GM19351 (cell line): ENCODE measurements at regions not wholly inside any gene's neighbourhood (a gene's known extent, or its start where the extent isn't known, plus 50 kb on each side); places are given as distances from the start of the nearest gene placed in this dataset.
"Not testable (repeated sequence)": the region's sequence is repeated elsewhere in the genome, so short reads cannot be mapped to it uniquely, and the experiment has no call there.

Experiments used
- ATAC-seq: cut with Tn5 transposase; IDR thresholded peaks from one replicate; pipeline ENCODE4 v1.9.1; 2021; ENCODE audit warnings: mild to moderate bottlenecking, moderate library complexity; ENCODE audit not compliant: unreplicated experiment

DNA sequence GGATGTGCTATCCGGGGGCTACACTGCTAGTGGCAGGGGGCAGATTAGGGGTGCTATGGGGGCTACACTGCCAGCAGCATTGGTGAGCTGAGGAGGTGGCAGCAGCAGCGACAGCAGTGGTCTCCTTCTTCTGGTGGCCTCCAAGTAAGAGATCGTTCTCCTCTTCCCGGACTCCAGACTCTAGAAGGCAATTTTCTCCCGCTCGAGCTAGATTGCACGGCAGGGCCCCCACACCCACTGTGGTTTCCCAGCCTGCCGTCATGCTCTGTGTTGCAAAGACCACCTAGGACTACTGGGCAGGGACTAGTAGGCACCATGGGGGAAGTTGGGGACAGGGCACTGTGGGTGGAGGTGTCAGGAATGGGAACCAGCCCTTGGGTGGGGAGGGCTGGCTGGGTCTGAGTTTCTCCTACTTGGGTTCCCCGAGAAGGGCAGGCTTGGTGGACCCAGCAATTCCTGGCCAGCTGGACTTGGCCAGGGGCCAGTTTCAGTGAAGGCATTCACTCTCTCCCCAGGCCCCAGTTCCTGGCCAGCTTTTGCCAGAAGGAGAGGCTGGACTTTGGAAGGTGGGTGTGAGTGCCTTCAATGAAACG lies 203.4 kb upstream of the WSB1 start:
- not testable (repeated sequence) for ATAC-seq

DNA sequence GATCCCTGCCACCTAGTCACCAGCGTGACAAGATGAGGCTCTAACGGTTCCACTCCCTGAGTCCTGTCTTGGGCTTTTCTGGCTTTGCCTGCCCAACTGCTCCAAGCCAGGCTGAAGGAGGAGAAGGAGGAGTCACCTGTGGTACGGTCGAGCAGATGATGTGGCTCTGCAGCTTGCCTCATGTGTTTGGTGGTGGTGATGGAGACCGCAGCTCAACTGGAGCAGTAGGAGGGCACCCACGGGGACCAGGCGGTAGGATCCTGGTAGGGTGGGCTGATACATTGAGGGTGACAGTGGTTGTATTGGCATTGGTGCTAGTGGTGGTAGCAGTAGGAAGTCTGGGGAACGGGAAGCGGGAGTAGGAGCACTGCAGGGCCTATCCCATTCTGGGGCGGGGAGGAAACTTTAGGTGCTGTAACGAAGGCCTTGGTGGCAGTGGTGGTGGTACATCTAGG lies 202.8 kb upstream of the WSB1 start:
- no peak for ATAC-seq

DNA sequence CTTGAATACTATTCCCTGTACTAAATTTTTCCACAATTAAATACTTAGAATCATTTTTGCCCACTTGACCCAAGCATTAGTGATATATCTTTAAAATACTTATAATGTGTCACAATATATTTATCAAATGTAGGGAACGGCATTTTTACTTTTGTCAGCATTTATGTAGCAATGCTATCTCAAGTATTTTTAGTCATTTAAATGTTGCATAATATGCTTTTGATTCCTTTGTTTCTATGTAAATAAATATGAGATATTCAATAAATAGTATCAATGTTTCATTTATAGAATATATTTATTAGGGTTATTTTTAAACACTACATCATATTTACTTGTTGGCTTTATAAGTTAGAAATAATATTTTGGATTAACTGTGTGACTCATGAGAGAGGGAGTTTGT lies 199.7 kb upstream of the WSB1 start:
- ATAC-seq: not testable (repeated sequence)

DNA sequence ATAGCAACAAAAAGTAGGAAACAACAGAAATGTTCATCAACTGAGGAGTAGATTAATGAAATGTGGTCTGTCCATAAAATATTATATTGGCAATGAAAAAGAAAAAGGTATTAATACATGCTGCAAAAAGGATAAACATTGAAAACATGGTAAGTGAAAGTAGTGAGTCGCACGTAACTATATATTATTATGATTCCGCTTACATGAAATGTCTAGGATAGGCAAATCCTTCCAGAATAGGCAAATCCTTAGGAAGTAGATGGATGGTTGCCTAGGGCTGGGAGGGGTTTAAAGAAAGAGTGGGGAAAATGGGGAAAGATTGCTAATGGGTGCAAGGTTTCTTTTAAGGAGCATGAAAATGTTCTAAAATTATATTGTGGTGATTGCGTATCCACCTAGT lies 198.1 kb upstream of the WSB1 start:
- not testable (repeated sequence) for ATAC-seq

DNA sequence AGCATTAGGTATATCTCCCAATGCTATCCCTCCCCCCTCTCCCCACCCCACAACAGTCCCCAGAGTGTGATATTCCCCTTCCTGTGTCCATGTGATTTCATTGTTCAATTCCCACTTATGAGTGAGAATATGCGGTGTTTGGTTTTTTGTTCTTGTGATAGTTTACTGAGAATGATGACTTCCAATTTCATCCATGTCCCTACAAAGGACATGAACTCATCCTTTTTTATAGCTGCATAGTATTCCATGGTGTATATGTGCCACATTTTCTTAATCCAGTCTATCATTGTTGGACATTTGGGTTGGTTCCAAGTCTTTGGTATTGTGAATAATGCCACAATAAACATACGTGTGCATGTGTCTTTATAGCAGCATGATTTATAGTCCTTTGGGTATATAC lies 194.6 kb upstream of the WSB1 start:
- ATAC-seq: not testable (repeated sequence)

DNA sequence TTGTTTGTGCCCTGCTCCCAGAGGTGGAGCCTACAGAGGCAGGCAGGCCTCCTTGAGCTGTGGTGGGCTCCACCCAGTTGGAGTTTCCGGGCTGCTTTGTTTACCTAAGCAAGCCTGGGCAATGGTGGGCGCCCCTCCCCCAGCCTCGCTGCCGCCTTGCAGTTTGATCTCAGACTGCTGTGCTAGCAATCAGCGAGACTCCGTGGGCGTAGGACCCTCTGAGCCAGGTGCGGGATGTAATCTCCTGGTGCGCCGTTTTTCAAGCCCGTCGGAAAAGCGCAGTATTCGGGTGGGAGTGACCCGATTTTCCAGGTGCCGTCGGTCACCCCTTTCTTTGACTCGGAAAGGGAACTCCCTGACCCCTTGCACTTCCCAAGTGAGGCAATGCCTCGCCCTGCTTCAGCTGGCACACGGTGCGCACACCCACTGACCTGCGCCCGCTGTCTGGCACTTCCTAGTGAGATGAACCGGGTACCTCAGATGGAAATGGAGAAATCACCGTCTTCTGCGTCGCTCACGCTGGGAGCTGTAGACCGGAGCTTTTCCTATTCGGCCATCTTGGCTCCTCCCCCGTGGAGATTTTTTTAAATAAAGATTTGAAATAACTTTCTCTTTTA lies 189.2 kb upstream of the WSB1 start:
- not testable (repeated sequence) for ATAC-seq

DNA sequence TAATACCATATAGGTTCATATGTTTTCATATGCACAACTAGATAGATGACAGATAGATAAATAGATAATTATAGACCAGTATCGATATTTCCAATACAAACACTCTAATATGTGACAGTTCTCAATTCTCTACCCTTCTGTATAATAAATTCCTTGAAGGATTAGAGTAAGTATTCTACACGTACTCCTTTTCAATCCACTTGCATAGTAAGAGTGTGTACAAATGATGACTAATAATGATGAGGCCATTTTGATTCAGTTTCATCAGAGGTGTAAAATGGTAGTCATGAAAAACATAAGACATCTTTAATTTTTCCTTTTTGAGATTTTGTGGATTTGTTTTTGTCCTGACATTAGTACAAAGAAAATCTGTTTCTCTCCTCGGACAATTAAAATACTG lies 188.3 kb upstream of the WSB1 start:
- no peak for ATAC-seq

DNA sequence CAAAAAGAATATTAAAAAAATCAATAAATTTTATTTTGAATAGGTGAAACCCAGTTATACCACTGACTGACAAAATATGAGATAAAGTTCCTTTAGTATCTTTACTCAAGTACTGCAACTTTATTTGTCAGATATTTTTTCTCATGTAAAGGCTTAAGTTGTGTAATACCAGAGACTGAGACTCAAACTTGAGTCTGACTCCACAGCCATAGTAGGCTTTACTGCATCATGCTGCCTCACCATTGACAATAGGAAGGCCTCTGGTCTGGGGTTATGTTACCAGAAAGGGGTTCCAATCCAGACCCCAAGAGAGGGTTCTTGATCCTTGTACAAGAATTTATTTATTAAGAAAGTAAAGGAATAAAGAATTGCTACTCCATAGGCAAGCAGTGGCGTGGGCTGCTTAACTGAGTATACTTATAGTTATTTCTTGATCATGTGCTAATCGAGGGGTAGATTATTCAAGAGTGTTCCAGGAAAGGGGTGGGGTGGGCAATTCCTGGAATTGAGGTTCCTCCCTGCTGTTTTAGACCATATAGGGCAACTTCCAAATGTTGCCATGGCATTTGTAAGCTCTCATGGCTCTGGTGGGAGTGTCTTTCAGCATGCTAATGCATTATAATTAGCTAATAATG lies 187.4 kb upstream of the WSB1 start:
- ATAC-seq: no peak

DNA sequence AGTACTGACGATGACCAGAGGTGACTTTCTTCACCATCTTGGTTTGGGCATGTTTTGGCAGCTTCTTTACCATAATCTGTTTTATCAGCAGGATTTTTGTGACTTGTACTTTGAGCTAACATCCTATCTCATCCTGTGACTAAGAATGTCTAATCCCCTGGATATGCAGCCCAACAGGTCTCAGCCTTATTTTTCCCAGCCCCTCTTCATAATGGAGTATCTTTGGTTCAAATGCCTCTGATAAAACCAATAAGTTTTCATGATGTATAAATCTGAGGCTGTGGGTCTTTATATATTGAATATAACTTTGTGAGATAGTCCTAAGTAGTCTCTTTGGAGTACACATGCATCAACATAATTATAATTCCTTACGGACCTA lies 186.9 kb upstream of the WSB1 start:
- no peak for ATAC-seq

DNA sequence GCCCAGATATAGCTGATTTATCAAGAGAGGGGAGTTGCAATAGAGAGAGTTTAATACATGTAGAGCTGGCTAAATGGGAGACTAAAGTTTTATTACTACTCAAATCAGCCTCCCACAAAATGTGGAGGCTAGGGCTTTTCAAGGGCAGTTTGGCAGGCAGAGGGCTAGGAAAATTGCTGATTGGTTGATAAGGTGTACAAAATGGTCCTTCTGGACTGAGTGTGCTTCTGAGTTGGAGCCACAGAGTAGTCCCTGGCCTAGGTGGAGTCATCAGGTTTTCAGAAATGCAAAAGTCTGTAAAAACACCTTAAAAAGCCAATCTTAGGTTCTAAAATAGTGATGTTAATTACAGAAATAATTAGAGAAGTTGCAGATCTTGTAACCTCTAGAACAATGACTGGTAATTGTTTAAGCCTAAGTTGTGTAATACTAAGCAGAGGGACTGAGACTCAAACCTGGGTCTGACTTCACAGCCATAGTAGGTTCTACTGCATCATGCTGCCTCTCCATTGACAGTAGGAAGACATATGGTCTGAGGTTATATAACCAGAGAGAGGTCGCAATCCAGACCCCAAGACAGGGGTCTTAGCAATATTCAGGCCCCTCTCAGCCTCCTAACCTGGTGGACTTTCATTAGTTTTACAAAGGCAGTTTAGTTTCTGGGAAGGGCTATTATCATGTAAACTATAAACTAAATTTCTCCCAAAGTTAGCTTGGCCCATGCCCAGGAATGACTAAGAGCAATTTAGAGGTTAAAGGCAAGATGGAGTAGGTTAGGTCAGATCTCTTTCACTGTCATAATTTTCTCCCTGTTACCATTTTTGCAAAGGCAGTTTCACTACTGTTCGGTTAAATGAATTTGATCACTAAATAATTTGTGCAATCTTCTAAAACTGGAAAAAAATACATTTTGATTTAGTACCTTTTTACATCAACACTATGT lies 186.3 kb upstream of the WSB1 start:
- ATAC-seq: not testable (repeated sequence)

DNA sequence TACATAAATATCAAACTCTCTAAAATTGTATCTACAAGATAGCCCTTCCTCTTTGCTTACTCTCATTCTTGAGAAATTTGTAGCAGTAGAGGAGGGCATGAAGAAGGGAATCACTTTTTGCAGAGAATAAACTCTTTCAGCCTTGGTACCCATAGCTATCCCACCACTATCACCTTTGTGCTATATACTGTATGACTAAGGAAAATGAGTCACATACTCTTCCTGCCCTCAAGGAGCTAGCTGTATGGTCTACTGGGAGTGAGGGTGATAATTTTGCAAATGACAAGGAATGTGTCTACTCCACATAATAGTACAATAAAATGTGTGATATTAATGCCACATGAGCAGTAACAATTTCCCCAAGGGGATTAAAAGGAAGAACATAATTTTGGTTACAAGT lies 184.6 kb upstream of the WSB1 start:
- no peak for ATAC-seq

DNA sequence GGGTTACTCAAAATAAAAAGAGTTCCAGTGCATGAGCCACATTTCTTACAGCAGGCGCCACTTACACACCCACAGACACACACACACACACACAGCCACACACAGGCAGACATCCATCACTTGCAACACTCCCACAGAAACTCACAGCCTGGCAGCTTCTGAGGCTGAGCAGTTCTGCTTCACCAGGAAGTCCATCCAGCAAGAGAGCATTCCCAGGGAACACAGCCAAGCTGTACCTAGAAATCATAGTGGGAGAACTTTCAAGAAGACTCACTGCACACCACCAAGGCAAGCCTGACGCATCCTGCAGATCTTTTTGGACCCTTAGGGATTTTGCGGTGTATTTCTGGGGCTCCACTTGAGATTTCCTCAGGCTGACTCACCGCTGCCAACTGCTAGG lies 140.9 kb upstream of the WSB1 start:
- ATAC-seq: no peak

DNA sequence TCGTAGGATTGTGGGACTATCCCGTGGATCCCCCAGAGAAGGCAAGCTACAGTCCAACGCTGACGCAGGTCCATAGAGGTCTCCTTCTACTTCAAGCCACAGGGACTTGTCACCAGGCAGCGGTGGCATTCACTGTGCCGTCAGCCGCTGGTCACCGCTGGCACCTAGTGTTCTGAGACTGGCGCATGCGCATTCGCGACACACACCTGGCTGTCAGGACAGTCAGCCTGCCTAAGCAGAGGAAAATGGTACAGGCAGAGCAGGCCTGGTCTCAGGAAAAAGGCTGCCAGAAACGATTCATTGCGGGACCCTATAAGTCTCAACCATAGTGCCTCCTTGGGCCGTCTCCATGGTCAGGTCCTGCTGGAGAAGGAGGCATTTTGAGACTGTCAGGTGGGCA lies 138.0 kb upstream of the WSB1 start:
- ATAC-seq: no peak

DNA sequence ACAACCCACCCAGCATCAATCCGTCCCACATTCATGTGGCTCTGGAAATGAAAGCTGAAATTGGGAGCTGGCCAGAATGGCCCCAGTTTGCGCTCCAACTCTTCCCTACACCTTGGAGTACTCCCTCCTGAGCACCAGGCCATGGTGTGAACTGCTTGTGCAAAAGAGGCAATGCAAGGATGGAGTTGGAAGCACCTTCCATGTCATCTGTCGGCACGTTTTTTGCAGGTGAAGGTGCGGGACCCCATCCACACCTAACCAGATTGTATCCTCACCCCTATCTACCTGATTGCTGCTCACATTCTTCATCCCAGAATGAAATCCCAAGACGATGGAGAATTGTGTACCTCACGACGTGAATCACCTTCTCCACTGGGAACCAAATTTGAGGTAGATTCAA lies 136.6 kb upstream of the WSB1 start:
- no peak for ATAC-seq

DNA sequence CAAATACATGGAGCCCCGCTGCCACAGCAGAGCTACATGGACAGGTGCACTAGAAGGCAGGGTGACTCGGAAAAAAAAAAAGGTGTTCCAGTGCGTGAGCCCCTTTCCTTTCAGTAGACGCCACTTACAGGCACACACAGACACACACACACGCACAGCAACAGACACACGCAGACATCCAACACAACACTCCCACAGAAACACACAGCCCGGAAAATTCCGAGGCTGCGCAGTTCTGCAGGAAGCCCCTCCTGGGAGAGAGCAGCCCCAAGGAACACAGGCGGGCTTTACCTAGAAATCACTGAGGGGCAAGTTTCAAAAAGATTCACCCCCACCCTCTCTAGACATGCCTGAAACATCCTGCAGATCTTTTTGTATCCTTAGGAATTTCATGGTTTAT lies 136.0 kb upstream of the WSB1 start:
- ATAC-seq: no peak

DNA sequence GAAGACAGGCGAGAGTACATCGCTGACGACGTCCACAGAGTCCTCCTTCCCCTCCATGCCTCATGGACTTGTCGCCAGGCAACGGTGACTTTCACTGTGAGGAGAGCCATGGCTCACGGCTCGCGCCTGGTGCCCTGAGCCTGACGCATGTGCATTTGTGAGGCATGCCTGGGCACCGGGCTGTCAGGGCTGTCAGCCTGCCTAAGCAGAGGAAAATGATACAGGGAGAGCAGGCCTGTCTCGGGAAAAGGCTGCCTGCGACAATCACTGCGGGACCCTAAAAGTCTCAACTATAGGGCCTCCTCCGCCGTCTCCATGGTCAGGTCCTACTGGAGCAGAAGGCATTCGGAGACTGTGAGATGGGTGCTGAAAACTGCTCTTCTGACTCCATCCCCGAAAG lies 135.5 kb upstream of the WSB1 start:
- no peak for ATAC-seq

DNA sequence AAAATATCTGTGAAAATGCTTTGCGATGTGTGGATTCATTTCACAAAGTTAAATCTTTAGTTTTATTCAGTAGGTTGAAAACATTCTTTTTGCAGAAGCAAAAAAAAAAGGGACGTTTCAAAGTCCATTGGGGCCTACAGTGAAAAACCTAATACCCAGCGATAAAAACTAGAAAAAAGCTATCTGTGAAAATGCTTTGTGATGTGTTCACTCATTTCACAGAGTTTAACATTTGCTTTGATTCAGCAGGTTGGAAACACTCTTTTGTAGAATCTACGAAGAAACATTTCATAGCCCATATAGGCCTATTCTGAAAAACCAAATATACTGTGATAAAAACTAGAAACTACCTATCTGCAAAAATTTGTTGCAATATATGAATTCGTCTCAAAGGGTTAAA lies 113.6 kb upstream of the WSB1 start:
- no peak for ATAC-seq

DNA sequence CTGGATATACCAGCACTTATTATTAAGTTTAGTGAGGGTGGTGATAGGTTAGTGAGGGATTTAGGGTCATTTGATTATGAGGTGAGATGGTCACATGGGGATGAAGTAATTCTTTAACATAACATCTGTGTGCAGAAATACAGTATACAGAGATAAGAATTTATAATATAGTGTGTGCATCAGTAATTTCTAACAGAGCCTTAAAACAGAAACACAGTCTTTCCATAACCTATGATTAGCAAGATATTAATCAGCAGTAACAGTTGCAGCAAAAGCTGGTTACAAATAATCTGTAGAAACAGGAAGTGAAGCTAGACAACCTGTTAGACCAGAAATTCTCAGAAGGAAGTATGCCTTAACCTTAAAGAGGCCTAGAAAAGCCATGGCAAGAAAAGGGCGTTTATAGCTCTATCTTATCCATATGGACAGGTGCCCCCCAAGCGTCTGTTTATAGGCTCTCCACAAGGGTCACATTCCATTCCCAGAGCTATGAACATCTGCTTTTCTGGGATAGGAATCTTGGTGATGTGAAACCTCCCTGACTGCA lies 112.5 kb upstream of the WSB1 start:
- ATAC-seq: not testable (repeated sequence)

DNA sequence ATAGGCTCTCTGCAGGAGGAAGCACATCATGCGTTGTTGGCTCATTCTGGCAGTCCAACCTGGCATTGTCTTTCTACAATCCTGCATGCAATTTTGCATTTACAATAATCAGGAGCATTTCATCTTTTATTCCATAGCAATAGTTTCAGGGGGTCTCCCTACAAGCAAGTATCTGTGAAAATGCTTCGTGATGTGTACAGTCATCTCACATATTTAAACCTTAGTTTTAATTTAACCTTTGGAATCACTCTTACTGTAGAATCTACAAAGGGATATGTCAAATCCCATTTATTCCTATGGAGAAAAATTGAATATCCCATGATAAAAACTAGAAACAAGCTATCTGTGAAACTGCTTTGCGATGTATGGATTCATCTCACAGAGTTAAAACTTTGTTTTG lies 112.0 kb upstream of the WSB1 start:
- ATAC-seq: no peak

DNA sequence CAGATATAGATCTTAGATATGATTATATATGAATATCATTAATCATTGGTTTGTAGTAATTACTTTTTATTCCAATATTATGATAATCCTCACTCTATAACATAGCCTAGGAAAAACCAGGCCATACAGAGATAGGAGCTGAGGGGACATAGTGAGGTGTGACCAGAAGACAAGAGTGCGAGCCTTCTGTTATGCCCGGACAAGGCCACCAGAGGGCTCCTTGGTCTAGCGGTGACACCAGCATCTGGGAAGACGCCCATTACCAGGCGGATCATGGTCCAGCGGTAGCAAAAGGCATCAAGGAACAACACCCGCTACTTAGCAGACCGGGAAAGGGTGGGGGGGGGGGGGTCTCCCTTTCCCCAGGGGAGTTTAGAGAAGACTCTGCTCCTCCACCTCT lies 96.4 kb upstream of the WSB1 start:
- not testable (repeated sequence) for ATAC-seq

DNA sequence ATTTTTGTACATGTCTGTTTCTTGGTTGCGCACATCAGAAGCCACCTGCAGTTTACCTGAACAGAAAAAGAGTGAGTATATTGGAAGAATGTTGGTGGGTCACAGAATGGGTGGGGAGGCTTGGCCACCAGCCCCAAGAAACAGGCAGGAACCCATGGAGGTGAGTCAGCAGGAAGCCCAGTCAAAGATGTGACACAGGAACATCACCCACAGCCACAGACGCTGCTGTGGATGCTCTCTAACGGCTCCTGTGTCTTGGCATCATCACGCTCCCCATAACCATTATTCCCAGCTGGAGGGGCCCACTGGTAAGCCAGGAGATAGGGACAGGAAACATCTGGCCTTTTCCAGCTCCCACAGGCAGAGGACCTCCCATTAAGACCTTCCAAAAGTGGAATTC lies 94.0 kb upstream of the WSB1 start:
- no peak for ATAC-seq
